GM19238 (cell line): ENCODE measurements at regions not wholly inside any gene's neighbourhood (a gene's known extent, or its start where the extent isn't known, plus 50 kb on each side); places are given as distances from the start of the nearest gene placed in this dataset.
"Not testable (repeated sequence)": the region's sequence is repeated elsewhere in the genome, so short reads cannot be mapped to it uniquely, and the experiment has no call there.

Experiments used
- DNase-seq: peaks from one replicate; pipeline ENCODE4 v3.0.0; 2011; ENCODE audit warnings: low spot score; ENCODE audit not compliant: insufficient read length

GRCh38 chr9:102941868-102942267 lies 53.3 kb upstream of the CYLC2 start:
- DNase-seq: no peak

- no peak for DNase-seq
Measured at GRCh38 chr9:102922526-102922925, 72.6 kb upstream of the CYLC2 start.

GRCh38 chr9:102911185-102911584 lies 83.9 kb upstream of the CYLC2 start:
- no peak for DNase-seq

GRCh38 chr9:102905795-102906194 lies 89.3 kb upstream of the CYLC2 start:
- not testable (repeated sequence) for DNase-seq

- no peak for DNase-seq
Measured at GRCh38 chr9:102892025-102892424, 103.1 kb upstream of the CYLC2 start.

GRCh38 chr9:102888747-102889146 lies 106.4 kb upstream of the CYLC2 start:
- not testable (repeated sequence) for DNase-seq

- no peak for DNase-seq
Measured at GRCh38 chr9:102875687-102876086, 119.4 kb upstream of the CYLC2 start.

GRCh38 chr9:102867488-102867887 lies 127.6 kb upstream of the CYLC2 start:
- DNase-seq: no peak

- no peak for DNase-seq
Measured at GRCh38 chr9:102862478-102862877, 132.7 kb upstream of the CYLC2 start.

- DNase-seq: no peak
Measured at GRCh38 chr9:102855641-102856040, 139.5 kb upstream of the CYLC2 start.

GRCh38 chr9:102845827-102846371 lies 149.2 kb upstream of the CYLC2 start:
- DNase-seq: no peak

GRCh38 chr9:102844716-102845115 lies 150.4 kb upstream of the CYLC2 start:
- DNase-seq: no peak

GRCh38 chr9:102842423-102842822 lies 152.7 kb upstream of the CYLC2 start:
- DNase-seq: no peak

GRCh38 chr9:102841376-102841775 lies 153.8 kb upstream of the CYLC2 start:
- no peak for DNase-seq

- no peak for DNase-seq
Measured at GRCh38 chr9:102840335-102840734, 154.8 kb upstream of the CYLC2 start.

- no peak for DNase-seq
Measured at GRCh38 chr9:102832814-102833213, 162.3 kb upstream of the CYLC2 start.

- DNase-seq: no peak
Measured at GRCh38 chr9:102796244-102796643, 198.9 kb upstream of the CYLC2 start.

- DNase-seq: no peak
Measured at GRCh38 chr9:102795532-102795931, 199.6 kb upstream of the CYLC2 start.

GRCh38 chr9:102779356-102779755 lies 215.8 kb upstream of the CYLC2 start:
- DNase-seq: no peak

- DNase-seq: no peak
Measured at GRCh38 chr9:102778746-102779145, 216.4 kb upstream of the CYLC2 start.

- DNase-seq: no peak
Measured at GRCh38 chr9:102770704-102771103, 224.4 kb upstream of the CYLC2 start.

- DNase-seq: no peak
Measured at GRCh38 chr9:102769307-102769706, 225.8 kb upstream of the CYLC2 start.

- DNase-seq: no peak
Measured at GRCh38 chr9:102768002-102768401, 227.1 kb upstream of the CYLC2 start.

- DNase-seq: no peak
Measured at GRCh38 chr9:102767076-102767475, 228.1 kb upstream of the CYLC2 start.
